Uterus (tissue), 3 donors: ENCODE measurements at regions not wholly inside any gene's neighbourhood (a gene's known extent, or its start where the extent isn't known, plus 50 kb on each side); places are given as distances from the start of the nearest gene placed in this dataset.

Experiments used
- DNase-seq, 2 donors: peaks; one replicate each; pipeline ENCODE4 v3.0.0-alpha.2; 2019 to 2020
- H3K27ac ChIP-seq, 2 donors: fragments of 200-600 bp; sonication (generic); 1 replicate in 1 of 2; 2 replicates in 1 of 2; pipeline ENCODE4 v1.5.1; 2016 to 2018
- H3K27me3 ChIP-seq, 2 donors: fragments of 200-600 bp; sonication (generic); one replicate each; pipeline ENCODE4 v1.5.1; 2018 to 2019; ENCODE audit warnings: control low read depth in 1 of 2
- H3K36me3 ChIP-seq, 2 donors: fragments of 200-600 bp; sonication (generic); one replicate each; pipeline ENCODE4 v1.5.1; 2019; ENCODE audit warnings: control low read depth in 1 of 2
- H3K4me1 ChIP-seq, 2 donors: fragments of 200-600 bp; sonication (generic); one replicate each; pipeline ENCODE4 v1.5.1; 2018 to 2019; ENCODE audit warnings: control low read depth in 1 of 2
- H3K4me3 ChIP-seq, 2 donors: fragments of 200-600 bp; sonication (generic); 1 replicate in 1 of 2; 2 replicates in 1 of 2; pipeline ENCODE4 v1.5.1; 2018 to 2019; ENCODE audit warnings: mild to moderate bottlenecking in 1 of 2
- H3K9me3 ChIP-seq, 2 donors: fragments of 200-600 bp; sonication (generic); one replicate each; pipeline ENCODE4 v1.5.1; 2019; ENCODE audit warnings: control low read depth in 1 of 2
- POLR2A ChIP-seq, 2 donors: fragments of 450-650 bp; IDR thresholded peaks; one replicate each; pipeline ENCODE4 v1.6.1; 2016; ENCODE audit warnings: antibody characterized with exemption in 2 of 2, mild to moderate bottlenecking in 1 of 2, moderate library complexity in 1 of 2
- intact Hi-C: fragments of 100-400 bp; cut with DNase I; formaldehyde crosslinking; loops from one replicate; pipeline ENCODE4 v1.15.1; 2023; ENCODE audit warnings: low total_unique reads
- TF ChIP-seq, protein P1 (sequence below), 4 experiments: fragments of 200-600 bp in 2 of 4; fragments of 450-650 bp in 2 of 4; sonication (generic) in 2 of 4; IDR thresholded peaks; one replicate each; pipeline ENCODE4 v1.5.1; 2016 to 2019; ENCODE audit warnings: antibody characterized with exemption in 4 of 4, mild to moderate bottlenecking in 2 of 4, moderate library complexity in 1 of 4
- donor health status: DM: yes; HTN: yes; CAD: no.

DNA sequence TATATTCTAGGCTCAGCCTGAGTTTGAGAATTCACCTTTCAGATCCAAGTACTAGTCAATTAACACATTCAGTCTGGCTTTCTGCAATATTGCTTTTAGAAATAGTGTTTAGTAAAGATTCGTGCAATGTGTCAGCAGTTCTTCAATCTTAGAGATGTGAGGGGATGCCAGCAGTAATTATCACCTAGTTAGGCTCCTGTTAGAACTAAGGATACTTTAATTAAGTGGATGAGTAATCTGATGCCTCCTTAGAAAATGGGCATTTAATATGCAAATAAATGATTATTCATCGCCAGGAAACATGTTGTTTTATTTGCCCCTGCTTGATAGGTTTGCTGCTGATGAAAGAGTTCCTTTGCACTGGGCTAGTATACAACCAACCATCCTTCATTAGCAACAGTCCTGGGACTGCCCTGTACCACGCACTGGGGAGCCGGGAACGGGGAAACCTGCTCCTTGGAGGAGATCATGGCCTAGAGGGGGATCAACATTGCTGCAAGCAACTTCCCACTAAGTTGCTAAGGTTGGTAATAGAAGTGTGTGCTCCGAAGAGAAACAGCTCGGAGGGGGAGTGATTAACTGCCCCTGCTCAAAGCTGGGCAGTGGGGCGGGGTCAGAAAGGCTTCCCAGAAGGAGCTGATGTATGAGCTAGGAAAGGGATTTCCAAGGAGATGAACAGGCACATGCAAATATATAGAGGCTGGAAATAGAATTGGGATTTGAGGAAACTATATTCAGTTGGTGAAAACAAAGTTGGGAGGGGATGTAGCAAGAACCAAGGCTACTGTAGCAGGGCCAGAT, 231.8 kb downstream of the DRD1 start:
- Histone ChIP-seq H3K27ac (no peak overlapping the region), H3K27me3 (no peaks in the 10 kb centered on the region), H3K4me1 (no peaks in the 10 kb centered on the region), H3K9me3 (no peaks in the 10 kb centered on the region), H3K4me3 (no peak overlapping the region), H3K36me3 (no peaks in the 10 kb centered on the region)
- no peak for DNase-seq
- TF ChIP-seq, protein P1, sequence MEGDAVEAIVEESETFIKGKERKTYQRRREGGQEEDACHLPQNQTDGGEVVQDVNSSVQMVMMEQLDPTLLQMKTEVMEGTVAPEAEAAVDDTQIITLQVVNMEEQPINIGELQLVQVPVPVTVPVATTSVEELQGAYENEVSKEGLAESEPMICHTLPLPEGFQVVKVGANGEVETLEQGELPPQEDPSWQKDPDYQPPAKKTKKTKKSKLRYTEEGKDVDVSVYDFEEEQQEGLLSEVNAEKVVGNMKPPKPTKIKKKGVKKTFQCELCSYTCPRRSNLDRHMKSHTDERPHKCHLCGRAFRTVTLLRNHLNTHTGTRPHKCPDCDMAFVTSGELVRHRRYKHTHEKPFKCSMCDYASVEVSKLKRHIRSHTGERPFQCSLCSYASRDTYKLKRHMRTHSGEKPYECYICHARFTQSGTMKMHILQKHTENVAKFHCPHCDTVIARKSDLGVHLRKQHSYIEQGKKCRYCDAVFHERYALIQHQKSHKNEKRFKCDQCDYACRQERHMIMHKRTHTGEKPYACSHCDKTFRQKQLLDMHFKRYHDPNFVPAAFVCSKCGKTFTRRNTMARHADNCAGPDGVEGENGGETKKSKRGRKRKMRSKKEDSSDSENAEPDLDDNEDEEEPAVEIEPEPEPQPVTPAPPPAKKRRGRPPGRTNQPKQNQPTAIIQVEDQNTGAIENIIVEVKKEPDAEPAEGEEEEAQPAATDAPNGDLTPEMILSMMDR (IDR thresholded peaks at IDR 0.05) = no peak
- TF ChIP-seq POLR2A (IDR thresholded peaks at IDR 0.05) = no peak
- intact Hi-C loops = no loop called here

DNA sequence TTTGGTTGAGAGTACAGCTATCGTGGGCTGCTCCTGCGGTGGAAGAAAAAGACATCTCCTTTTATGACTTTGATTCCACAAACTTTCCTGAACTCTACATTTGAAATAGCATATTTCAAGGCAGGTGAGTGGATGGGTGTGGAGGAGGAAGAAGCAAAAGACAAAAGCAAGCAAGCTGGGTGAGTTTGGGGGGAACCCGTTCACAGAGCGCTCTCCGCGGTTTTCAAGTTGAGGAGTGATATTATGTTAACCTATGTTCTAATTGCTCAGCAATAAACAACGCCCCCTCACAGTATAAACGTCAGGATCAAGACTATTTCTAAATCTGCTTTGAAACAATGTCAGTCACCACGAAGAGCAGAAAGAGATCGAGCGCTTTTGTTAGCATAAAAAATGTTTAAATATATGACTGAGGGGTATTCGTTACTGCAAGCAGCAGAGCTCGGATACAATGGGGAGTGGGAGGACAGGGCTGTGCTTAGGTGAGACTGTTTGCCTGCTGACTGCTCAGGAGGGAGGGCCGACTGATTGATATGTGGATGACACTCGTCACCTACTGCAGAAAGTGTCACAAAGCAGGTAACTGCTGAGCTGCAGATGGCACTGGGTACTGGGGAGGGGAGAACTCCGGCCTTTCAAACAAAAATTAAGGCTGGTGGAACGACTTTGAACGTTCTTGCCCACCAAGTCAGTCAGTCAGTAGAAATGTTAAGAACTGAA, 236.5 kb downstream of the DRD1 start:
- H3K9me3 ChIP-seq = no peaks in the 10 kb centered on the region
- DNase-seq = no peak
- no peak overlapping the region for H3K4me3 ChIP-seq
- no peak overlapping the region for H3K27ac ChIP-seq
- no peaks in the 10 kb centered on the region for H3K36me3 ChIP-seq
- intact Hi-C loops = no loop called here
- no peaks in the 10 kb centered on the region for H3K27me3 ChIP-seq
- no peak for TF ChIP-seq POLR2A (IDR thresholded peaks at IDR 0.05)
- TF ChIP-seq, protein P1 (IDR thresholded peaks at IDR 0.05) = no peak
- H3K4me1 ChIP-seq = no peaks in the 10 kb centered on the region

DNA sequence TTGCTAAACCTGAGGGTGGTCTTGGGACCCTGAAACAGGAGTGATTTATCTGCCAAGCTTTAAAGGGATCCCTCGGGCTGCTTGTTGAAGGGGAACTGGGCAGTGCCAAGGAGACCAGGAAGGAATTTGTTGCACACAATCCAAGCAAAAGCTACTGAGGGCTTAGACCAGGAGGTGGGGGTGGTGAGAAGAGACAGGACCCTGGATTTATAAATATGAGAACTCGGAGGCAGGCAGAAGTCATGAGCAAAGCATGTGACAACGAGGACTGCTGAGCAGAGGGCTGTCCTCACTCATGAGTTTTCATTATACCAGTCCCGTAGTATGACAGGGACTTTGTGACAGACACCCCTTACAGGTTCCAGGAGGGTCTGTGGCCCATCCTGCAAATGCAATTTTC, 237.3 kb downstream of the DRD1 start:
- no peaks in the 10 kb centered on the region for H3K36me3 ChIP-seq

DNA sequence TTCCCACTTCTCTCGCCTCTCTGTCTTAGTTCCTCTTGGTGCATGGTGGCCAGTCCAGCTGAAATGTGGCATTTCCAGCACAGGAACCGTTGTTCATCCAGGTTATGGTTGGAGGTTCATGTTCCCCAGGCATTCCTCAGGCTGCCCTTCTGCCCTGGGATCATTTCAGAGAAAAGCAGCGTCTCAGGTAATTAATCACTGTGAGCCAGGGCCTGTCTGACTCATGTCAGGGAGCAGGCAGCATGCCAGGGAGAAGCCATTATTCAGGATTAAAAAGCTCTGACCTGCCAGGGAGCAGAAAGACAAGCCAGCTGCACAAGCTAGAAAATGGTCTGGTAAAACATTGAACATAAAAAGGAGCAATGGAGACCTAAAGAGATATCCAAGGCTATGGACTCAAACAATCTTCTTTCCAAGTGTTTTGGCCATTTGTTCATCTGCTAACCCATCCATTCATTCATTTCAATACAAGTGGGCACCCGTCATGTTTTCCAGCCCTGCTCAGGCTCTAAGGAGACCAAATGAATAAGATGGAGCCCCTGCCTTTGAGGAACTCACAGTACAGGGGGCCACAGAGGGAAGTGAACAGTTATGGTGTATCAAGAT, 241.4 kb downstream of the DRD1 start:
- no peaks in the 10 kb centered on the region for H3K27me3 ChIP-seq
- no peak for DNase-seq
- TF ChIP-seq POLR2A (IDR thresholded peaks at IDR 0.05) = no peak
- TF ChIP-seq, protein P1 (IDR thresholded peaks at IDR 0.05) = no peak
- no peaks in the 10 kb centered on the region for H3K4me1 ChIP-seq
- H3K36me3 ChIP-seq = no peaks in the 10 kb centered on the region
- H3K4me3 ChIP-seq = no peak overlapping the region
- intact Hi-C loops = no loop called here
- no peaks in the 10 kb centered on the region for H3K9me3 ChIP-seq
- H3K27ac ChIP-seq = no peak overlapping the region

More for the DNA sequence above, 237.3 kb downstream of the DRD1 start:
- Histone ChIP-seq H3K27ac (no peak overlapping the region), H3K4me3 (no peak overlapping the region), H3K9me3 (no peaks in the 10 kb centered on the region), H3K4me1 (no peaks in the 10 kb centered on the region), H3K27me3 (no peaks in the 10 kb centered on the region)
- intact Hi-C loops = no loop called here
- TF ChIP-seq, protein P1 (IDR thresholded peaks at IDR 0.05) = no peak
- TF ChIP-seq POLR2A (IDR thresholded peaks at IDR 0.05) = no peak
- DNase-seq = no peak

DNA sequence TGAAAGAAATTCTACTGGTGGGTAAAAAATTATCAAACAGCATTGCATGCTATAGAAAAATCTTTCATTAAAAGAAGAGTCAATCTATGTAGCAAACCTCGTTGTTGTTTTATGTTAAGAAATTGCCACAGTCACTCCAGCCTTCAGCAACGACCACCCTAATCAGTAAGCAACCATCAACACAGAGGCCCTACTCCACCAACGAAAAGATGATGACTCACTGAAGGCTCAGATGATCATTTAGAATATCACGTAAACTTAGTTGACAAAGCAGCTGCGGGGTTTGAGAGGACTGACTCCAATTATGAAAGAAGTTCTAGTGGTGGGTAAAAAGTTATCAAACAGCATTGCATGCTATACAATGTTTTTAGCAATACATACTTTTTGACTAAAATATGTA, 242.6 kb downstream of the DRD1 start:
- no peaks in the 10 kb centered on the region for H3K27me3 ChIP-seq
- no peaks in the 10 kb centered on the region for H3K9me3 ChIP-seq
- H3K27ac ChIP-seq = no peak overlapping the region
- H3K4me3 ChIP-seq = no peak overlapping the region
- intact Hi-C loops = no loop called here
- no peak for TF ChIP-seq POLR2A (IDR thresholded peaks at IDR 0.05)
- no peak for DNase-seq
- no peaks in the 10 kb centered on the region for H3K36me3 ChIP-seq
- no peaks in the 10 kb centered on the region for H3K4me1 ChIP-seq
